WTC11 (cell line): ENCODE measurements at regions not wholly inside any gene's neighbourhood (a gene's known extent, or its start where the extent isn't known, plus 50 kb on each side); places are given as distances from the start of the nearest gene placed in this dataset.

Source experiments
- ATF1 ChIP-seq: sonication (generic); formaldehyde crosslinking; IDR thresholded peaks from 2 replicates; pipeline ENCODE4 v1.8.1; 2023; ENCODE audit warnings: mild to moderate bottlenecking, moderate library complexity, missing genetic modification reagents
- CREB1 ChIP-seq: sonication (generic); formaldehyde crosslinking; IDR thresholded peaks from 2 replicates; pipeline ENCODE4 v1.8.0; 2023; ENCODE audit warnings: mild to moderate bottlenecking, missing genetic modification reagents
- CTCF ChIP-seq: fragments of 200-600 bp; IDR thresholded peaks from 2 replicates; pipeline ENCODE4 v1.8.0; 2022; ENCODE audit warnings: antibody characterized with exemption
- MXD4 ChIP-seq: fragments of 250-450 bp; sonication (Bioruptor Pico); IDR thresholded peaks from 2 replicates; pipeline ENCODE4 v1.8.0; 2021; ENCODE audit warnings: mild to moderate bottlenecking, moderate library complexity, borderline replicate concordance
- PRRX2 ChIP-seq: fragments of 250-450 bp; sonication (Bioruptor Pico); IDR thresholded peaks from 2 replicates; pipeline ENCODE4 v1.8.0; 2021; ENCODE audit warnings: mild to moderate bottlenecking
- ZBTB21 ChIP-seq: sonication (generic); formaldehyde crosslinking; IDR thresholded peaks from 2 replicates; pipeline ENCODE4 v1.8.1; 2023; ENCODE audit warnings: mild to moderate bottlenecking, missing genetic modification reagents, borderline replicate concordance
- ZNF512 ChIP-seq: sonication (generic); formaldehyde crosslinking; IDR thresholded peaks from 2 replicates; pipeline ENCODE4 v1.8.1; 2022; ENCODE audit warnings: missing genetic modification reagents, borderline replicate concordance
- TF ChIP-seq, protein P1 (sequence below): sonication (generic); formaldehyde crosslinking; IDR thresholded peaks from 2 replicates; pipeline ENCODE4 v1.8.0; 2022; ENCODE audit warnings: mild to moderate bottlenecking, missing genetic modification reagents
- TF ChIP-seq, protein P2 (sequence below): sonication (generic); formaldehyde crosslinking; IDR thresholded peaks from 2 replicates; pipeline ENCODE4 v1.8.0; 2023; ENCODE audit warnings: mild to moderate bottlenecking, missing genetic modification reagents

- no peak for TF ChIP-seq CREB1 (CRISPR knock-in tag)
- no peak for TF ChIP-seq PRRX2
- no peak for TF ChIP-seq CTCF
- TF ChIP-seq, protein P1, sequence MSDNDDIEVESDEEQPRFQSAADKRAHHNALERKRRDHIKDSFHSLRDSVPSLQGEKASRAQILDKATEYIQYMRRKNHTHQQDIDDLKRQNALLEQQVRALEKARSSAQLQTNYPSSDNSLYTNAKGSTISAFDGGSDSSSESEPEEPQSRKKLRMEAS (CRISPR knock-in tag) = no peak
- no peak for TF ChIP-seq ZNF512 (CRISPR knock-in tag)
- no peak for TF ChIP-seq MXD4 (CRISPR knock-in tag)
- no peak for TF ChIP-seq ZBTB21 (CRISPR knock-in tag)
- TF ChIP-seq ATF1 (CRISPR knock-in tag) = no peak
- TF ChIP-seq, protein P2, sequence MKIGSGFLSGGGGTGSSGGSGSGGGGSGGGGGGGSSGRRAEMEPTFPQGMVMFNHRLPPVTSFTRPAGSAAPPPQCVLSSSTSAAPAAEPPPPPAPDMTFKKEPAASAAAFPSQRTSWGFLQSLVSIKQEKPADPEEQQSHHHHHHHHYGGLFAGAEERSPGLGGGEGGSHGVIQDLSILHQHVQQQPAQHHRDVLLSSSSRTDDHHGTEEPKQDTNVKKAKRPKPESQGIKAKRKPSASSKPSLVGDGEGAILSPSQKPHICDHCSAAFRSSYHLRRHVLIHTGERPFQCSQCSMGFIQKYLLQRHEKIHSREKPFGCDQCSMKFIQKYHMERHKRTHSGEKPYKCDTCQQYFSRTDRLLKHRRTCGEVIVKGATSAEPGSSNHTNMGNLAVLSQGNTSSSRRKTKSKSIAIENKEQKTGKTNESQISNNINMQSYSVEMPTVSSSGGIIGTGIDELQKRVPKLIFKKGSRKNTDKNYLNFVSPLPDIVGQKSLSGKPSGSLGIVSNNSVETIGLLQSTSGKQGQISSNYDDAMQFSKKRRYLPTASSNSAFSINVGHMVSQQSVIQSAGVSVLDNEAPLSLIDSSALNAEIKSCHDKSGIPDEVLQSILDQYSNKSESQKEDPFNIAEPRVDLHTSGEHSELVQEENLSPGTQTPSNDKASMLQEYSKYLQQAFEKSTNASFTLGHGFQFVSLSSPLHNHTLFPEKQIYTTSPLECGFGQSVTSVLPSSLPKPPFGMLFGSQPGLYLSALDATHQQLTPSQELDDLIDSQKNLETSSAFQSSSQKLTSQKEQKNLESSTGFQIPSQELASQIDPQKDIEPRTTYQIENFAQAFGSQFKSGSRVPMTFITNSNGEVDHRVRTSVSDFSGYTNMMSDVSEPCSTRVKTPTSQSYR = no peak
Observed at GRCh38 chr3:106842151-106842550, 535.1 kb upstream of the CCDC54 start.
